PC-3 (cell line): ENCODE measurements at regions not wholly inside any gene's neighbourhood (a gene's known extent, or its start where the extent isn't known, plus 50 kb on each side); places are given as distances from the start of the nearest gene placed in this dataset.

Experiments used
- ATAC-seq: fragments of 200-7000 bp; cut with Tn5 transposase; 2 replicates; pipeline ENCODE4 v1.9.1; 2020; ENCODE audit warnings: mild to moderate bottlenecking, moderate library complexity
- BruUV-seq: library from RNA; stranded (reverse); fragments of 400-500 nt; replicated peaks from 2 replicates; lab custom pipeline; 2021; lab: Mats Ljungman, UMichigan
- CTCF ChIA-PET: fragments of 300-600 bp; sonication (Branson Sonifier 250); formaldehyde crosslinking; loops from one replicate; lab custom pipeline; 2022; ENCODE audit warnings: antibody characterized with exemption; lab: Charles Lee
- POLR2A ChIA-PET: fragments of 300-600 bp; sonication (Branson Sonifier 250); formaldehyde crosslinking; loops from one replicate; lab custom pipeline; 2022; ENCODE audit warnings: antibody characterized with exemption; ENCODE audit not compliant: unreplicated experiment; lab: Charles Lee
- DNase-seq: peaks from one replicate; pipeline ENCODE4 v3.0.0-alpha.2; 2015
- H2AFZ ChIP-seq: fragments of 300-600 bp; sonication (generic); 2 replicates; pipeline ENCODE4 v1.6.0; 2016; ENCODE audit warnings: antibody characterized with exemption, low read length
- H3F3A ChIP-seq: fragments of 300-600 bp; sonication (generic); one replicate; pipeline ENCODE4 v1.6.0; 2017; ENCODE audit warnings: antibody characterized with exemption, low read length, control low read depth, mild to moderate bottlenecking; ENCODE audit not compliant: unreplicated experiment
- H3K27ac ChIP-seq: fragments of 300-600 bp; sonication (generic); 2 replicates; pipeline ENCODE4 v1.5.1; 2016; ENCODE audit warnings: mild to moderate bottlenecking, low read length
- H3K27me3 ChIP-seq: fragments of 300-600 bp; sonication (generic); 2 replicates; pipeline ENCODE4 v1.6.1; 2016; ENCODE audit warnings: low read length, mixed read lengths
- H3K36me3 ChIP-seq: fragments of 300-600 bp; sonication (generic); 2 replicates; pipeline ENCODE4 v1.6.1; 2016; ENCODE audit warnings: low read depth, mixed run types, low read length, mixed read lengths
- H3K4me1 ChIP-seq: fragments of 300-600 bp; sonication (generic); 2 replicates; pipeline ENCODE4 v1.5.1; 2016; ENCODE audit warnings: low read length; ENCODE audit not compliant: insufficient read depth
- H3K4me2 ChIP-seq: fragments of 300-600 bp; sonication (generic); 2 replicates; pipeline ENCODE4 v1.6.0; 2016; ENCODE audit warnings: low read length
- H3K4me3 ChIP-seq: fragments of 300-600 bp; sonication (generic); 2 replicates; pipeline ENCODE4 v1.5.1; 2016; ENCODE audit warnings: mild to moderate bottlenecking, low read length, mixed read lengths
- H3K79me2 ChIP-seq: fragments of 300-600 bp; sonication (generic); 2 replicates; pipeline ENCODE4 v1.6.1; 2017; ENCODE audit warnings: low read length, mixed read lengths
- H3K9ac ChIP-seq: fragments of 300-600 bp; sonication (generic); 2 replicates; pipeline ENCODE4 v1.6.0; 2016; ENCODE audit warnings: mild to moderate bottlenecking, low read length
- H3K9me2 ChIP-seq: fragments of 300-600 bp; sonication (generic); replicated peaks from 2 replicates; pipeline ENCODE4 v1.6.1; 2016; ENCODE audit warnings: mixed run types, low read length, mixed read lengths
- H3K9me3 ChIP-seq: fragments of 300-600 bp; sonication (generic); 2 replicates; pipeline ENCODE4 v1.6.1; 2016; ENCODE audit warnings: low read length, mixed read lengths
- H4K20me1 ChIP-seq: fragments of 300-600 bp; sonication (generic); 2 replicates; pipeline ENCODE4 v1.6.1; 2016; ENCODE audit warnings: low read length, mixed read lengths
- CTCF ChIP-seq: fragments of 300-600 bp; sonication (generic); conservative IDR thresholded peaks from 2 replicates; pipeline ENCODE4 v1.5.1; 2017; ENCODE audit warnings: antibody characterized with exemption, low read depth, mild to moderate bottlenecking, low read length
- EZH2 ChIP-seq: fragments of 300-600 bp; sonication (generic); IDR thresholded peaks from one replicate; pipeline ENCODE4 v1.6.1; 2017; ENCODE audit warnings: antibody characterized with exemption, mild to moderate bottlenecking, low read length; ENCODE audit not compliant: unreplicated experiment
- EZH2phosphoT487 ChIP-seq: fragments of 300-600 bp; sonication (generic); IDR thresholded peaks from 2 replicates; pipeline ENCODE4 v1.6.1; 2018; ENCODE audit warnings: mild to moderate bottlenecking, antibody characterized with exemption, low read length, borderline replicate concordance
- intact Hi-C: fragments of 100-400 bp; cut with micrococcal nuclease; formaldehyde crosslinking; loops from 2 replicates; pipeline ENCODE4 v1.9.0; 2023

- Histone ChIP-seq H3K4me1 (peaks cover 28% of the 10 kb centered on the region), H3K4me2 (peak overlapping the region; percentile 41; the same call in 1 of the 2 replicates), H3K27me3 (no peaks in the 10 kb centered on the region), H3F3A (no peaks in the 10 kb centered on the region), H3K27ac (peak overlapping the region; percentile 40; the same call in 1 of the 2 replicates), H3K9ac (no peak overlapping the region), H3K79me2 (no peaks in the 10 kb centered on the region), H3K36me3 (no peaks in the 10 kb centered on the region), H3K9me3 (no peaks in the 10 kb centered on the region), H2AFZ (peak overlapping the region; percentile 53; the same call in 1 of the 2 replicates), H3K4me3 (no peak overlapping the region), H4K20me1 (no peaks in the 10 kb centered on the region), H3K9me2 (no peaks in the 10 kb centered on the region)
- CTCF ChIA-PET: no interaction called here
- no TSS peak for BruUV-seq
- ATAC-seq: peak; percentile 79
- TF ChIP-seq CTCF (no peak), EZH2phosphoT487 (no peak), EZH2 (no peak)
- POLR2A ChIA-PET: no interaction called here
- intact Hi-C loops: no loop called here
- peak; percentile 54 for DNase-seq
Observed at GRCh38 chr6:80610846-80611245, 504.4 kb downstream of the BCKDHB start.

GRCh38 chr6:80608881-80609280 is 502.4 kb downstream of the BCKDHB start:
- CTCF ChIA-PET: no interaction called here
- H3K4me2 ChIP-seq: no peak overlapping the region
- intact Hi-C loops: loop anchor here (5.0 to 10.0 kb wide), 4 partner anchors 82 to 394 kb away; no protein-coding TSS in a partner anchor

More at GRCh38 chr6:80608881-80609280, 502.4 kb downstream of the BCKDHB start:
- H4K20me1 ChIP-seq: no peaks in the 10 kb centered on the region
- POLR2A ChIA-PET: no interaction called here
- no peaks in the 10 kb centered on the region for H3K79me2 ChIP-seq
- peaks cover 40% of the 10 kb centered on the region for H3K4me1 ChIP-seq
- H3K9me2 ChIP-seq: no peaks in the 10 kb centered on the region
- H3K9ac ChIP-seq: no peak overlapping the region
- no peaks in the 10 kb centered on the region for H3K27me3 ChIP-seq
- no peak for DNase-seq
- no peak overlapping the region for H2AFZ ChIP-seq
- no peak overlapping the region for H3K4me3 ChIP-seq
- 0 out of 2 replicates have a peak overlapping the region, but pooled peaks have one; percentile 73 for H3K27ac ChIP-seq
- H3K9me3 ChIP-seq: no peaks in the 10 kb centered on the region
- no peak for TF ChIP-seq EZH2
- TF ChIP-seq EZH2phosphoT487: no peak
- TF ChIP-seq CTCF: no peak
- H3K36me3 ChIP-seq: no peaks in the 10 kb centered on the region
- H3F3A ChIP-seq: no peaks in the 10 kb centered on the region
- ATAC-seq: no peak
- no TSS peak for BruUV-seq
